CD4-positive, alpha-beta memory T cell (primary cell): ENCODE measurements at regions not wholly inside any gene's neighbourhood (a gene's known extent, or its start where the extent isn't known, plus 50 kb on each side); places are given as distances from the start of the nearest gene placed in this dataset.

Source experiments
- CTCF ChIA-PET: fragments of 350-600 bp; sonication (Branson Sonifier 250); formaldehyde crosslinking; loops from one replicate; lab custom pipeline; 2021; ENCODE audit warnings: inconsistent platforms; ENCODE audit not compliant: partially characterized antibody; lab: Charles Lee
- POLR2A ChIA-PET: fragments of 350-600 bp; sonication (Branson Sonifier 250); formaldehyde crosslinking; loops from one replicate; lab custom pipeline; 2021; ENCODE audit not compliant: partially characterized antibody; lab: Charles Lee
- DNase-seq, 5 donors: peaks; one replicate each; pipeline versions ENCODE4 v3.0.0 to v3.0.0-alpha.2; 2020 to 2022; ENCODE audit warnings: mixed read lengths in 1 of 5
- H3K27ac ChIP-seq: one replicate; pipeline ENCODE4 v1.7.0; 2013; ENCODE audit warnings: low read depth, low read length
- H3K27me3 ChIP-seq: 2 replicates; pipeline ENCODE4 v1.7.0; 2013; ENCODE audit warnings: mild to moderate bottlenecking, low read length, moderate library complexity; ENCODE audit not compliant: insufficient read depth
- H3K36me3 ChIP-seq: 2 replicates; pipeline ENCODE4 v1.7.0; 2013; ENCODE audit warnings: mild to moderate bottlenecking, low read length, moderate library complexity; ENCODE audit not compliant: insufficient read depth
- H3K4me1 ChIP-seq: 2 replicates; pipeline ENCODE4 v1.7.0; 2013; ENCODE audit warnings: mild to moderate bottlenecking, low read length, moderate library complexity; ENCODE audit not compliant: insufficient read depth
- H3K4me3 ChIP-seq, 2 donors: one replicate each; pipeline ENCODE4 v1.7.0; 2013; ENCODE audit warnings: low read length in 2 of 2, mild to moderate bottlenecking in 1 of 2
- H3K9me3 ChIP-seq, 2 donors: one replicate each; pipeline ENCODE4 v1.7.0; 2013; ENCODE audit warnings: low read length in 2 of 2, control low read depth in 1 of 2; ENCODE audit not compliant: control insufficient read depth in 1 of 2
- H3K27ac Mint-ChIP-seq, 7 donors: one replicate each; pipeline ENCODE4 v1.8.0; 2020 to 2021; ENCODE audit warnings: mixed read lengths in 7 of 7, mild to moderate bottlenecking in 6 of 7, inconsistent platforms in 3 of 7, moderate library complexity in 3 of 7
- H3K27me3 Mint-ChIP-seq, 2 donors: one replicate each; pipeline ENCODE4 v1.8.0; 2020 to 2021; ENCODE audit warnings: mixed read lengths in 2 of 2
- H3K36me3 Mint-ChIP-seq, 2 donors: one replicate each; pipeline ENCODE4 v1.8.0; 2020 to 2021; ENCODE audit warnings: mixed read lengths in 2 of 2, inconsistent platforms in 1 of 2, mild to moderate bottlenecking in 1 of 2
- H3K4me1 Mint-ChIP-seq, 4 donors: one replicate each; pipeline ENCODE4 v1.8.0; 2020 to 2021; ENCODE audit warnings: mixed read lengths in 4 of 4, mild to moderate bottlenecking in 1 of 4
- H3K4me3 Mint-ChIP-seq, 8 donors: one replicate each; pipeline ENCODE4 v1.8.0; 2020 to 2021; ENCODE audit warnings: mixed read lengths in 8 of 8, mild to moderate bottlenecking in 7 of 8, moderate library complexity in 6 of 8, inconsistent platforms in 3 of 8
- H3K9me3 Mint-ChIP-seq, 8 donors: one replicate each; pipeline ENCODE4 v1.8.0; 2020 to 2021; ENCODE audit warnings: mixed read lengths in 8 of 8, mild to moderate bottlenecking in 5 of 8, inconsistent platforms in 3 of 8, moderate library complexity in 1 of 8
- intact Hi-C: fragments of 100-400 bp; cut with micrococcal nuclease; formaldehyde crosslinking; loops from one replicate; pipeline ENCODE4 v1.15.1; 2023

DNA sequence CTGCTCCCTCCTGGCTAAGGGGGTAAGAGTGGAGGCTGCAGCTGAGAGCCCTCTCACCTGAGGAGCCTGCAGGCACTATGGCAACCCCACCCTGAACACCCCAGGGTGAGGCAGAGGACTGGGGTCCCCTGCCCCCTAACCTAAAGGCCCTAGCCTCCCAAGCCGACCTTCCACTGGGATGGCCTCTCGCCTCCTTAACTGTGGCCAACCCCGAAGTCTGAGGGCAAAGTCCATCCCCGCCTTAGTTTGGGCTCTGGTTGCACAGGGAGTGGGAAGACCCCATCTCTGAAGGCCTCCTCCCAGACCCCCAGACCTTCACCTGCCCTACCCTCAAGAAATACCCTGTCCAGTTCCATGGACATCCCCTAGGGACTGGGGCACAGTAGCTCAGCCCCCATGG lies 100.6 kb upstream of the PRR23E start:
- DNase-seq: no peak
- Mint-ChIP-seq H3K27ac (no peak overlapping the region), H3K9me3 (peaks cover 0 to 8% (median 0%) of the 10 kb centered on the region in 8 donors), H3K4me3 (no peak overlapping the region), H3K36me3 (no peaks in the 10 kb centered on the region), H3K4me1 (no peaks in the 10 kb centered on the region), H3K27me3 (peaks cover 2 to 11% of the 10 kb centered on the region in 2 donors)
- H3K4me3 ChIP-seq: no peak overlapping the region
- H3K36me3 ChIP-seq: no peaks in the 10 kb centered on the region
- intact Hi-C loops: no loop called here
- POLR2A ChIA-PET: no interaction called here
- CTCF ChIA-PET: no interaction called here
- H3K4me1 ChIP-seq: no peaks in the 10 kb centered on the region
- H3K27me3 ChIP-seq: no peaks in the 10 kb centered on the region
- no peaks in the 10 kb centered on the region for H3K9me3 ChIP-seq
- no peak overlapping the region for H3K27ac ChIP-seq

DNA sequence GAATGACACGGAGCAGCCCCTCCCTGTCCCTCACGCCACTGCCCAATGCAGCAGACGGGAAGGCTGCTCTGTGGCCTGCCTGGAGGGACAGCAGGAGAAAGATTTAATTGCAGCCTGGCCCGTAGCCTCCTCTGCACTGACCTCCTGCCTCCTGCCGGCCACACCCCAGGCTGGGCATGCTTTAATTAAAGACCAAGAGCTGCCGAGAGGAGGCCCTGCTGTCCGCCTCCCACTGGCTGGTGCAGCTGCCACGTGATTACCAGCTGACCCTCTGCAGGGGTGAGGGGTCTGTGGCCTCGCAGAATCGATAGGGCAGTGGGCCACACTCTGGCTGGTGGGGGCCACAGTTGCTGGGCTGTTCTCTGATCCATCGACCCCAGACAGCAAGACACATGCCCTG lies 100.2 kb upstream of the PRR23E start:
- no peak for DNase-seq
- Mint-ChIP-seq H3K4me3 (no peak overlapping the region), H3K4me1 (no peaks in the 10 kb centered on the region), H3K36me3 (no peaks in the 10 kb centered on the region), H3K27me3 (peaks cover 2 to 11% of the 10 kb centered on the region in 2 donors), H3K27ac (no peak overlapping the region), H3K9me3 (peaks cover 0 to 8% (median 0%) of the 10 kb centered on the region in 8 donors)
- Histone ChIP-seq H3K27me3 (no peaks in the 10 kb centered on the region), H3K9me3 (no peaks in the 10 kb centered on the region), H3K4me1 (no peaks in the 10 kb centered on the region), H3K27ac (no peak overlapping the region), H3K4me3 (no peak overlapping the region), H3K36me3 (no peaks in the 10 kb centered on the region)
- intact Hi-C loops: no loop called here
- CTCF ChIA-PET: no interaction called here
- POLR2A ChIA-PET: no interaction called here

DNA sequence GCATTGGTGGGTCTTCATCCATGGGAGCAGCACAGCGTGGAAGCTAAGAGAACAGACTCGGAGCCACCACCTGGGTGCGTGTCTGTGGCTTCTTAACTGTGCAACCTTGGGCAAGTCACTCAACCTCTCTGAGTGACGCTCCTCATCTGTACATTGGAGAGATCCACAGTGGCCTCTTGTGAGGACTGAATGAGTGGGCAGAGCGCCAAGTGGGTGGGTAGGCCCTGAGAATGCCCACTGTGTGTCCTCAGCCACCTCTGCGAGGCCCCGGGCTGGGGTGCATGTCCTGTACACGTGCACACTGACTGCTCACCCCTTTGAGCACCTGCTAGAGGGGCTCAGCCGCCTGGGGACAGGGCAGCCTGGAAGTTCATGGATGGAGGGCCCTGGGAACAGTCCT lies 99.6 kb upstream of the PRR23E start:
- H3K36me3 ChIP-seq: no peaks in the 10 kb centered on the region
- intact Hi-C loops: no loop called here
- no peak overlapping the region for H3K27ac Mint-ChIP-seq
- H3K9me3 Mint-ChIP-seq: peaks cover 0 to 8% (median 0%) of the 10 kb centered on the region in 8 donors
- no peaks in the 10 kb centered on the region for H3K27me3 ChIP-seq
- H3K4me1 ChIP-seq: no peaks in the 10 kb centered on the region
- H3K4me3 ChIP-seq: no peak overlapping the region
- H3K36me3 Mint-ChIP-seq: no peaks in the 10 kb centered on the region
- H3K9me3 ChIP-seq: no peaks in the 10 kb centered on the region
- CTCF ChIA-PET: no interaction called here
- no peaks in the 10 kb centered on the region for H3K4me1 Mint-ChIP-seq
- no peak for DNase-seq
- POLR2A ChIA-PET: no interaction called here
- H3K27ac ChIP-seq: no peak overlapping the region
- H3K4me3 Mint-ChIP-seq: no peak overlapping the region
- H3K27me3 Mint-ChIP-seq: peaks cover 2 to 11% of the 10 kb centered on the region in 2 donors

DNA sequence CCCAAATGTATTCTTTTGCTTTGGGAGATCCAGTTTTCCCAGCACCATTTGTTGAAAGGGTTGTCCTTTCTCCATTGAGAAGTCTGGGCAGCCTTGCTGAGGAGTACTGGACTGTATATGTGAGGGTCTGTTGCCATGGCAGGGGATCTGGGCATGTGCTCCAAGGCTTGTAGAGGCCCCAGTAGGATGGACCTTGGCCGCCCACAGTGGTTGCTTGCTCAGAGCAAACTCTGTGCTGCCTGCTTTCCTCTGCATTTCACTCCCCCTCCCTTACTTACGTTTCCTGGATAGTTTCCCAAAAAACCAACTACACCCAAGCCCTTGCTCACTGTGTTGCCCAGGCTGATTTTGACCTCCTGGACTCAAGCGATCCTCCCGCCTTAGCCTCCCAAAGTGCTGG lies 97.2 kb upstream of the PRR23E start:
- ChIA-PET CTCF (no interaction called here), POLR2A (no interaction called here)
- intact Hi-C loops: no loop called here
- Mint-ChIP-seq H3K27ac (no peak overlapping the region), H3K4me1 (no peaks in the 10 kb centered on the region), H3K27me3 (peaks cover 0 to 6% of the 10 kb centered on the region in 2 donors), H3K9me3 (peaks cover 0 to 8% (median 0%) of the 10 kb centered on the region in 8 donors), H3K4me3 (no peak overlapping the region), H3K36me3 (no peaks in the 10 kb centered on the region)
- Histone ChIP-seq H3K4me1 (no peaks in the 10 kb centered on the region), H3K36me3 (no peaks in the 10 kb centered on the region), H3K27me3 (no peaks in the 10 kb centered on the region), H3K9me3 (no peaks in the 10 kb centered on the region), H3K27ac (no peak overlapping the region), H3K4me3 (no peak overlapping the region)
- DNase-seq: no peak

DNA sequence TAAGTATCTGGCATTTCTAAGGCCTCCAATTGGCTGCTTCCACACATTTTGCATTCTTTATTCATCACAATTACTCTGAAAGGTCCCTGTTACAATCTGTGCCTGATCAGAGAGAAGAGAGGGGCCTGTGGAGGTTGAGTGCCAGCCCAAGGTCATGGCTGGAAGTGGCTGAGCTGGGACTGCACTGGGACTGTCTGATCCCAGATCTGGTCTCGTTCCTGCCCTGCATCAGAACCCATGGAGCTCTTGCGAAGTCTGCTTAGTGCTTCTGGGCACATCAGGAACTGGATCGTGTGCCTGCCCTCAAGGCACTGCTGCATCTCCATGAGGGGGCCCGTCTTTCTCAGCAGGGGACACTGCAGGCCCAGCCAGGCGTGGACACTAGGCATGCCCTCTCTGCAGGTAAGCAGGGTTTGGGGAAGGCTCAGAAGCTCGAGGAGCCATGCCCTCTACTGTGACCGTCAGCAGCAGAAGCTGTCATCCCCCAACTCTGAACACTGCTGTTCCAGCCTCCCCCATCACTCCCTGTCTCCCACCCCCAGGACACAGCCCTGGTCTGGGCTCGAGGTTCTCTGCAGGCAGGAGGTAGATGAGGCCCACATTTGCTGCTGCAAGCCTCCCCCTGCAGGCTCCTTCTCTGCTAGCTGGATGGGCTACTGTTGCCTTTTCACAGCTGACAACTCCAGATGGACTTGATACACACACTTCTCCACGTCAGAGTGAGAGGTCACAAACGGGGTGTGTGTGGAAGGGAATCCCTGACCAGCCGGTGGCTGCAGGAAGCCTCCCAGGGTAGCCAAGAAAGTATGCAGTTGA lies 96.5 kb upstream of the PRR23E start:
- DNase-seq: no peak
- no peaks in the 10 kb centered on the region for H3K4me1 ChIP-seq
- H3K4me3 Mint-ChIP-seq: no peak overlapping the region
- H3K4me1 Mint-ChIP-seq: no peaks in the 10 kb centered on the region
- no peaks in the 10 kb centered on the region for H3K9me3 ChIP-seq
- intact Hi-C loops: no loop called here
- no peak overlapping the region for H3K27ac ChIP-seq
- ChIA-PET CTCF (no interaction called here), POLR2A (no interaction called here)
- peaks cover 0 to 4% of the 10 kb centered on the region in 2 donors for H3K27me3 Mint-ChIP-seq
- H3K36me3 Mint-ChIP-seq: no peaks in the 10 kb centered on the region
- H3K27ac Mint-ChIP-seq: no peak overlapping the region
- peaks cover 0 to 8% (median 0%) of the 10 kb centered on the region in 8 donors for H3K9me3 Mint-ChIP-seq
- H3K4me3 ChIP-seq: no peak overlapping the region
- no peaks in the 10 kb centered on the region for H3K36me3 ChIP-seq
- no peaks in the 10 kb centered on the region for H3K27me3 ChIP-seq

DNA sequence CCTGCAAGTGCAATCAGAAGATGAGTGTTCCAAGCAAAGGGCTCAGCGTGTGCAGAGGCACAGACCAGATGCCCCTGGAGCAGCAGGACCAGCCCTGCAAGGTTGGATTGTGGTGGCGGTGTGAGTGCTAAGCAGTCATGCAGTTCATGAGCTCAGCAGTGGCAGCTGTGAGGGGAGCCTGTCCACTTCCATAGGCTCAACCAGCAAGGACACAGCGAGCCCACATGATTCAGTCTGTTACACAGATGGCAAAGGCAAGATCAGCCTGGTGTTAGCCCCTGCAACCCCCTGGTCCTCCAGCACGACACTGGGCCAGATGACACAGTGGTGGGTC lies 95.9 kb upstream of the PRR23E start:
- no peak overlapping the region for H3K27ac ChIP-seq
- no peaks in the 10 kb centered on the region for H3K9me3 ChIP-seq
- H3K36me3 ChIP-seq: no peaks in the 10 kb centered on the region
- POLR2A ChIA-PET: no interaction called here
- H3K4me3 ChIP-seq: no peak overlapping the region
- H3K36me3 Mint-ChIP-seq: no peaks in the 10 kb centered on the region
- DNase-seq: no peak
- H3K27me3 ChIP-seq: no peaks in the 10 kb centered on the region
- H3K27me3 Mint-ChIP-seq: peaks cover 0 to 1% of the 10 kb centered on the region in 2 donors
- no peak overlapping the region for H3K4me3 Mint-ChIP-seq
- intact Hi-C loops: no loop called here
- no peak overlapping the region for H3K27ac Mint-ChIP-seq
- no peaks in the 10 kb centered on the region for H3K4me1 Mint-ChIP-seq
- peaks cover 0 to 7% (median 0%) of the 10 kb centered on the region in 8 donors for H3K9me3 Mint-ChIP-seq
- no peaks in the 10 kb centered on the region for H3K4me1 ChIP-seq
- CTCF ChIA-PET: no interaction called here

DNA sequence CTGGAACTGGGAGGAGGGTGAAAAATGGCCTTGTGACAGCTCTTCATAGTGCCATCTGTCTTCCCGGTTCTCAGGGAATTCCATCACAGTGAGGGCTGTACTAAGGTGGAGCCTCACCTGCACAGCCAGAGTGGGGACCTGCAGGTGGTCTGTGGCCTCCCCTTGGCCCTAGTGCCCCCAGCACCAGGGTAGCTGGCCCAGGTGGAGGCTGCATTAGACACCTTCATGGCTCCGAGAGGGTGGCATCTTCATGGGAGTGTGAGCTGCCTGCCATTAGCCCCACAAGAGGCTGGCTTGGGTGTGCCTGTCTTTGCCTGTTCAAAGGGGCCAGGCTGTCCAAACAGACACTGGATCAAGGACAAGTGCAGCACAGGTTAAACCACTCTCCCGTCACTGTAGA lies 95.5 kb upstream of the PRR23E start:
- H3K27ac Mint-ChIP-seq: no peak overlapping the region
- no peaks in the 10 kb centered on the region for H3K4me1 ChIP-seq
- H3K36me3 Mint-ChIP-seq: no peaks in the 10 kb centered on the region
- no peaks in the 10 kb centered on the region for H3K36me3 ChIP-seq
- no peaks in the 10 kb centered on the region for H3K9me3 ChIP-seq
- ChIA-PET CTCF (no interaction called here), POLR2A (no interaction called here)
- no peak for DNase-seq
- no peak overlapping the region for H3K4me3 ChIP-seq
- H3K4me1 Mint-ChIP-seq: no peaks in the 10 kb centered on the region
- no peak overlapping the region for H3K4me3 Mint-ChIP-seq
- H3K27ac ChIP-seq: no peak overlapping the region
- H3K9me3 Mint-ChIP-seq: peaks cover 0 to 7% (median 0%) of the 10 kb centered on the region in 8 donors
- H3K27me3 Mint-ChIP-seq: peaks cover 0 to 1% of the 10 kb centered on the region in 2 donors
- intact Hi-C loops: no loop called here
- H3K27me3 ChIP-seq: no peaks in the 10 kb centered on the region
